ENCODE measurements at regions not wholly inside any gene's neighbourhood (a gene's known extent, or its start where the extent isn't known, plus 50 kb on each side); places are given as distances from the start of the nearest gene placed in this dataset.

DNA sequence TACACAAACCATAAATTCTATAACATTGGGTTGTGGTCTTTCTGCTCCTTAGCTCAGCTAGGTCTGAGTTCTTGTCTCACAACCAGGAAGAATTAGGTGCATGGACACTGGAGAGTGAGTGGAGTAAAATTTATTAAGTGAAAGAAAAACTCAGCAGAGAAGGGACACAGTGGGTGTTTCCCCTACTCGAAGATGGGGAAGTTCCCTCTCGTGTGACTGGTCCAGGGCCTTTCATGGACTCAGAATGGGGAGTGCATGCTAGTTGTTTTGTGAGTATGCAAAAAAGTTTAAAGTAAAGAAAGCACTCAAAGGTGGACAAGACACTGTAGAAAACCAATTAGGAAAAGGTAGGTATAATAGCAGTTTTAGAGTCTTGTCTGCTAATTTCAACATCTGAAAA, 215.5 kb upstream of the RORA start:
- no peaks in the 10 kb centered on the region for H3K36me3 Mint-ChIP-seq (ENCODE audit: low read depth)
- POLR2A ChIA-PET = no interaction called here
- CTCF ChIA-PET = no interaction called here
- peaks cover 14% of the 10 kb centered on the region for H3K27me3 Mint-ChIP-seq
- no peak for DNase-seq
- H3K9me3 Mint-ChIP-seq = no peaks in the 10 kb centered on the region
- H3K4me3 Mint-ChIP-seq = no peak overlapping the region
- peaks cover 2% of the 10 kb centered on the region for H3K4me1 Mint-ChIP-seq
- no peak overlapping the region for H3K27ac Mint-ChIP-seq

DNA sequence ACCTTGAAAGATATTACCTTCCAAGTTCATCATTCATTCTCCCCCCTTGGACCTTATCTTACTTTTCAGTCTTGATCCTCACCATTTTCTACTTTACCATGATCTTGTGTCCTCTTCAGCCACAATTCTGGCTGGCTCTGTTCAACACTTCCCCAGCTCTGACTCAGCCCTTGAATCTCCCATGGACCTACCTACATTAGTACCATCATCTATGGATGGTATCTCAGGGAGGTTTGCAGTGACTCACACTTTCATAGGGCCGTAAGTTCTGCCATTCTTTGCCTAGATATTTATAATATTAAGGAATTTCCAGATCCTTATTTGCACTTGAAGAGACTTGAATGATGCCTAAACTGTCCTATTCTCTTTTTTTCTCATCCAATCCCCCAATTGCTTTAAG, 213.7 kb upstream of the RORA start:
- H3K9me3 Mint-ChIP-seq = no peaks in the 10 kb centered on the region
- no peak overlapping the region for H3K4me3 Mint-ChIP-seq
- no peak for DNase-seq
- H3K4me1 Mint-ChIP-seq = peaks cover 2% of the 10 kb centered on the region
- no peak overlapping the region for H3K27ac Mint-ChIP-seq
- ChIA-PET CTCF (no interaction called here), POLR2A (no interaction called here)
- H3K27me3 Mint-ChIP-seq = peaks cover 16% of the 10 kb centered on the region
- H3K36me3 Mint-ChIP-seq (ENCODE audit: low read depth) = no peaks in the 10 kb centered on the region

DNA sequence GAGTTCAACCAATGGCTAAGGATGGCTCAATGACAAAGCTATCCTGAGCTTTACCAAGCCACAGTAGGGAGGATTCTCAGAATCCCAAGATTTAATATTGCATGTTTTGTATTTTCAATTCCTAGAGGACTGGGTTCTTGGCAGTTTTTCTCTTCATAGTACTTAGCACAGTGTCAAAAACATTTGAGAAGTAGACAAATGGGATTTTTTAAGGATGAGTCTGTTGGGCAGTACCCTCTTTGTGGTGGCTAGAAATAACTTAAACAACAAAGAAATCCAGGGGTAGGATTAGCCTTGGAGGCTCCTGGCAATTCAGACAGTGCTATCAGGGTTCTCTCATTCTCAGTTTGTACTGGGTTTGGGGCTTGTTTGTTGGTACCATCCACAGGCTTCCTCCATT, 212.8 kb upstream of the RORA start:
- peaks cover 16% of the 10 kb centered on the region for H3K27me3 Mint-ChIP-seq
- no peak overlapping the region for H3K27ac Mint-ChIP-seq
- no peak overlapping the region for H3K4me3 Mint-ChIP-seq
- no peaks in the 10 kb centered on the region for H3K9me3 Mint-ChIP-seq
- H3K36me3 Mint-ChIP-seq (ENCODE audit: low read depth) = no peaks in the 10 kb centered on the region
- CTCF ChIA-PET = no interaction called here
- POLR2A ChIA-PET = no interaction called here
- no peak for DNase-seq
- H3K4me1 Mint-ChIP-seq = peaks cover 2% of the 10 kb centered on the region

DNA sequence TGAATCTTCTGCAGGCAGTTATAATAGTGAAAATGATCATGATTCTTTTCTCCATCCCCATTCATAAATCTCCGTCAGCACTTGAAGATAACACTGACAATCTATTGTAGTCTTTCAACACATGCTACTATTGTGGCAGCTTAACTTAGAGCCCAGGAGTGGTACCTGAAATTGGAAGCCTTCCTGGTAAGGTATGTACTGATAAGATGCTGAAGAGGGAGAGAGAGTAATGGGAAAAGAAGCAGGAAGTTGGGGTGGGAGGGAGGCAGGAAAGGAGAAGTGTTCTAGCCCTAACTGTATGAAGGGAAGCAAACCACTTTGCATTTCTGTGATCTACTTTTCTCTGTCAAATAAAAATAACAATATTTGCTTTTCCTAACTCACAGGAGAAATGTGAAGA, 197.4 kb upstream of the RORA start:
- ChIA-PET POLR2A (no interaction called here), CTCF (interaction anchor here (0.5 kb wide), 1 partner anchor 231 kb away, joined by 4 read pairs; no protein-coding TSS in a partner anchor)
- H3K4me1 Mint-ChIP-seq = no peaks in the 10 kb centered on the region
- H3K9me3 Mint-ChIP-seq = no peaks in the 10 kb centered on the region
- no peak overlapping the region for H3K27ac Mint-ChIP-seq
- H3K36me3 Mint-ChIP-seq (ENCODE audit: low read depth) = no peaks in the 10 kb centered on the region
- H3K4me3 Mint-ChIP-seq = no peak overlapping the region
- H3K27me3 Mint-ChIP-seq = peaks cover 4% of the 10 kb centered on the region
- DNase-seq = no peak

DNA sequence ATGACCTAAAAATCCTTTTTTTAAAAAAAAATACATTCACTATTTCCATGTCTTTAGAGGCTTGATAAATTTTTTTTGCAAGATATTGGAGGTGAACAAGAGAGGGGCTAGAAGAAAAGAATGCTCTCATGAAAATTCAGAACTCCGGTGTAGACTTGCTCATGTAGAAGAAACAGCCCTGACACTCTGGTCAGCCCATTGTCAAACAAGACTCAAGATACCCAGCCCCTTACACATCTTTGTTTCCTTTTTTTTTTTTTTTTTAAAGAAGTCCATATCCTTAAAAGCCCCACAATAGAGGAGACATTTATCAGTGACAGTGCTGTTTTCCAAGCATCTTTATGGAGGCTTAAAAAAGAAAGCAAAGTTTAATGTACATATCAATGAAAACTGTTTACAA, 196.8 kb upstream of the RORA start:
- Mint-ChIP-seq H3K9me3 (no peaks in the 10 kb centered on the region), H3K27ac (no peak overlapping the region), H3K4me3 (no peak overlapping the region), H3K27me3 (peaks cover 2% of the 10 kb centered on the region), H3K36me3 (ENCODE audit: low read depth) (no peaks in the 10 kb centered on the region), H3K4me1 (no peaks in the 10 kb centered on the region)
- CTCF ChIA-PET = no interaction called here
- POLR2A ChIA-PET = no interaction called here
- no peak for DNase-seq

DNA sequence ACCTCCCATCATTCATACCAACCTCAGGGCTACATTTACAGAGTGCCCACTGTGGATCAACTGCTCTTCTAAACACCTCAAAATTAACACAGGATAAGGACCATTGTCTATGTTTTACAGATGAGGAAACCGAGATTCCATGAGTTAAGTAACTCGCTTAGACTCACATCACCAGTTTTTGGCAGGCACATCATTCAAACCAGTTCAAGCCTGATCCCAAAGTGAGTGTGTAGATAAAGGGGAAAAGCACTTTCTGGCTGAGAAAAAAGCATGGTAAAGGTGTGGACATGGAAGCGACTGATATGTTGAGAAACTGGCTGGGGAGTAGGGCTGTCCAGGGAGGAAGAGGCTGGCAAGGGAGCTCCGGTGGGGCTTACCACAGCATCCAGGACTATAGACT, 193.7 kb upstream of the RORA start:
- no peak overlapping the region for H3K27ac Mint-ChIP-seq
- ChIA-PET CTCF (interaction anchor here (0.6 kb wide), 1 partner anchor 1377 kb away, joined by 3 read pairs; no protein-coding TSS in a partner anchor), POLR2A (no interaction called here)
- H3K9me3 Mint-ChIP-seq = no peaks in the 10 kb centered on the region
- no peak overlapping the region for H3K4me3 Mint-ChIP-seq
- no peaks in the 10 kb centered on the region for H3K36me3 Mint-ChIP-seq (ENCODE audit: low read depth)
- H3K27me3 Mint-ChIP-seq = peaks cover 4% of the 10 kb centered on the region
- DNase-seq = no peak
- no peaks in the 10 kb centered on the region for H3K4me1 Mint-ChIP-seq

DNA sequence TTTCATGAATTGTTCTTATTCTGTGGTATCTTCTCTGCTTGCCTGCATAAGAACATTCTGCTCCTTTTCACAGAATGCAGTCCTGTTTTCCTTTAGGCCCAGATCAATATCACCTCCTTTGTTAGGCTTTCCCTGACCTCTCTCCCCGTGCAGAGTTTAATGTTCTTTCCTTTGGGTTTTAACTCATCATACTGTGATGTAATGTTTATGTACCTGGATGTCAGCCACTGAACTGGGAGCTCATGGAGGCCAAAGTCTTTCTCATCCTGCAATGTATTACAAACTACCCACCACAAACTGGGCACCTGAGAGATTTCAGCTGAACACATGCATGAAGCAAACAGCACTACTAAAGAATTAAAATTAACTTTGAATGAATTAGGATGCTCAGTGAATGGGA, 192.8 kb upstream of the RORA start:
- ChIA-PET CTCF (no interaction called here), POLR2A (no interaction called here)
- H3K9me3 Mint-ChIP-seq = no peaks in the 10 kb centered on the region
- H3K36me3 Mint-ChIP-seq (ENCODE audit: low read depth) = no peaks in the 10 kb centered on the region
- H3K27ac Mint-ChIP-seq = no peak overlapping the region
- DNase-seq = no peak
- no peaks in the 10 kb centered on the region for H3K4me1 Mint-ChIP-seq
- H3K27me3 Mint-ChIP-seq = peaks cover 4% of the 10 kb centered on the region
- no peak overlapping the region for H3K4me3 Mint-ChIP-seq

DNA sequence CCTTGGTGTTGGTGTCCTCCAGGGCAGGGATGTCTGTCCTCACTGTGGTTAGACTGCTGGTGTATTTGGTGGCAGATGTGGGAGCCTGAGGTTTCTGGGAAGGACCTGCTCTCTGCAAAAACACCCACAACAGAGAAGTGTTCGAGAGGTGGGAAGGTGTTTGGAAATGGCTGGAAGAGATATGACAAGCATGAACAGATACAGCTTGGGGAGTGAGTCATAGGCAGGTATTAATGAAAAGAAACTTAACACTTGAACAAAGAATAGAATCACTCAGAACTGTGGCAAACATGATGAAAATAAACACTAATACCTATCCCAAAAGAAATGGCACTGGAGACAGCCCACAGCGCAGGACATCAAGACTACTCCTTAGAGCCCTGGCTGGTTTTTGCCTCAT, 192.4 kb upstream of the RORA start:
- POLR2A ChIA-PET = no interaction called here
- CTCF ChIA-PET = no interaction called here
- DNase-seq = no peak
- Mint-ChIP-seq H3K36me3 (ENCODE audit: low read depth) (no peaks in the 10 kb centered on the region), H3K27ac (no peak overlapping the region), H3K27me3 (peaks cover 3% of the 10 kb centered on the region), H3K4me3 (no peak overlapping the region), H3K9me3 (no peaks in the 10 kb centered on the region), H3K4me1 (no peaks in the 10 kb centered on the region)

DNA sequence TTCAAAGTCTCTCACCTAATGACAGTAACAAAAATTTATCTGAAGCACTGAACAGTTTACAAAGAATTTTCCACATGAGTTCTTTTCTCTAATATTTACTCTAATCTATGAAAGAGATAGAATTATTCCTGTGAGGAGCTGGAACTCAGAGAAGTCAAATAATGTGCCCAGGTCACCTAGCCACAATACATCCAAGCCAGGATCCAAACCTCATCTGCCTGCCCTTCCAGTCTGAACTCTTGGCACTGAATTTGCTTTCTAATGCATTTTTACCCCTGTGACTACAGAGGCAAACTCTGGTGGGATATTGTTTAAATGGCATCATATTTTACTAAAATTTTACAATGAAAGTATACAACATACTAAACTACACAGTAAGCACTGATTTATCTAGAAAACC, 191.4 kb upstream of the RORA start:
- no peak overlapping the region for H3K4me3 Mint-ChIP-seq
- H3K4me1 Mint-ChIP-seq = no peaks in the 10 kb centered on the region
- ChIA-PET CTCF (no interaction called here), POLR2A (no interaction called here)
- H3K36me3 Mint-ChIP-seq (ENCODE audit: low read depth) = no peaks in the 10 kb centered on the region
- no peak overlapping the region for H3K27ac Mint-ChIP-seq
- H3K9me3 Mint-ChIP-seq = no peaks in the 10 kb centered on the region
- no peak for DNase-seq
- H3K27me3 Mint-ChIP-seq = peaks cover 2% of the 10 kb centered on the region

DNA sequence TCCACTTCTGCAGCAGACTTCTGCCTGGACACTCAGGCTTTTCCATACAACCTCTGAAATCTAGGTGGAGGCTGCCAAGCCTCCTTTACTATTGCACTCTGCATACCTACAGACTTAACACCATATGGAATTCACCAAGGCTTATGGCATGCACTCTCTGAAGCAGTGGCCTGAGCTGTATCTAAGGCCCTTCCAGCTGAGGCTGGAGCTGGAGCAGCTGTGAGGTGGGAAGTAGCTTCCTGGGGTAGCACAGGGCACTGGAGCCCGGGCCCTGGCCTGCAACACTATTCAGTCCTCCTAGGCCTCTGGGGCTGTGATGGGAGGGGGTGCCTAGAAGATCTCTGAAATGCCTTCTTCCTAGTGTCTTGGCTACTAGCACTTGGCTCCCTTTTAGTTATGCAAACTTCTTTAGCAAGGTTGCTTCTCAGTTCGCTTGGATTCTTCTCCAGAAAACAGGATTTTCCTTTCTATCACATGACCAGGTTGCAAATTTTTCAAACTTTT, 186.6 kb upstream of the RORA start:
- DNase-seq = no peak
- H3K27ac Mint-ChIP-seq = no peak overlapping the region
- ChIA-PET CTCF (no interaction called here), POLR2A (interaction anchor here (0.6 kb wide), 1 partner anchor 219 kb away, joined by 3 read pairs; no protein-coding TSS in a partner anchor)
- H3K36me3 Mint-ChIP-seq (ENCODE audit: low read depth) = no peaks in the 10 kb centered on the region
- H3K9me3 Mint-ChIP-seq = no peaks in the 10 kb centered on the region
- no peak overlapping the region for H3K4me3 Mint-ChIP-seq
- no peaks in the 10 kb centered on the region for H3K4me1 Mint-ChIP-seq
- peaks cover 2% of the 10 kb centered on the region for H3K27me3 Mint-ChIP-seq

DNA sequence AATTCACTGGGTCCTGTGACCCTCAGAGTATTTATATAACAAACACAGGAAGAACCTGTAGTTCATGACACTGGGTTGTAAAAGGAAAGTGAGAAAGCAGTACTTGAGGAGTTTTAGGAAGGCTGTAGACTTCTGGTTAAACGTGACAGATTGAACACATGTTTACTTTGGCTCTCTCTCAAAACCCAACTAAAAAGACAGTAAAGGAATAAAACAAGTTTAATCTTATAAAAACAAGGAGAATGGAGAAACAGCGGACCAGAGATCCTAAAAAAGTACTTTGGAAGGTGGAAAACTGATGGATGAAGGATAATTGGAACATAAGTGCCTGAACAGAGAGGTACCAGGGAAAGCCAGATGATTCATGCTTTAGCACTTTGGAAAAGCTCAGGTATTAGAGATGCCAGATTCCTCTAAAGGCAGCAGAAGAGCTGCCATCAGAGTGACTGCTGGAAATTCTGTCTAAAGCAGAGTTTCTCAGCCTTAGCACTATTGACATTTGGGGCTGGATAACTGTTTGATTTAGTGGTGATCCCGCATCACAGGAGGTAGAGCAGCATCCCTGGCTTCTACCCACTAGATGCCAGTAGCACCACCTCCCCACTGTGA, 182.9 kb upstream of the RORA start:
- no peak for DNase-seq
- peaks cover 12% of the 10 kb centered on the region for H3K27me3 Mint-ChIP-seq
- ChIA-PET POLR2A (no interaction called here), CTCF (no interaction called here)
- H3K4me1 Mint-ChIP-seq = no peaks in the 10 kb centered on the region
- H3K4me3 Mint-ChIP-seq = no peak overlapping the region
- no peaks in the 10 kb centered on the region for H3K9me3 Mint-ChIP-seq
- H3K27ac Mint-ChIP-seq = no peak overlapping the region
- no peaks in the 10 kb centered on the region for H3K36me3 Mint-ChIP-seq (ENCODE audit: low read depth)

DNA sequence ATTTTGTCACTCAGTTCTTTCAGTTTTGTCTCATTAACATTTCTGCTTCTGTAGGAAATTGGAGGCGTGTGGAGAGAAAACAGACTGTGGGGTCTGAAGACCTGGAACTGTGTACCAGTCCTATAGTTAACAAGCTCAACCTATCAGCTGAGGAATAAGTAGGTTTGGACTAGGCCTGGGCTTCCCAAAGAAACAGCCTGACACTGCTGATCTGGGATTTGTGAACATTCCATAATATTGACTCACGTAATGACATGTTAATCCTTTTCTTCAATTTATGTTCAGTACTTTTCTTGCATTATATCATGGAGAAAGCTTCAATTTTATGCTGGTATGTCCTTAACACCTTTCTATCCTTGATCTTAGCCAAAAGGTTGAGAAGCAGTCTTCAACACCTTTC, 181.6 kb upstream of the RORA start:
- Mint-ChIP-seq H3K27ac (no peak overlapping the region), H3K4me1 (no peaks in the 10 kb centered on the region), H3K27me3 (peaks cover 13% of the 10 kb centered on the region), H3K9me3 (no peaks in the 10 kb centered on the region), H3K36me3 (ENCODE audit: low read depth) (no peaks in the 10 kb centered on the region), H3K4me3 (no peak overlapping the region)
- no peak for DNase-seq
- ChIA-PET CTCF (no interaction called here), POLR2A (no interaction called here)

DNA sequence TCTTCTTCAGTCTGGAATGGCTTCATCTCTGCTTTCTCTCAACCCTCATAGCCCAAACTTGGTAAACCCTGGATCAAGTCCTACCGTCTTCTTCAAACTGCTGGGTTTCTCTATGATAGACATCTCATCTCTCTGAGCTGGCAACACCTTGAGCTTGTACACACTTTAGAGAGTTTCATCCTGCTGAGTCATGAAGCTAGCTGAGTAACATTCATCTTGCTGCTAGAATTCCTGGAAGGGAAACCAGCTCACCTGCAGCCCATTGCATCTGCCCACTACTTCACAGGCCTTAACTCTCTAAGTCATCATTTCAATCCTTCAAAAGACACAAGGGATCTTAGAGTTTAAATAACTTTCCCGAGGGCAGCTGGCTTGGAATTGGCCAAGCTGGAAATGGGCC, 175.5 kb upstream of the RORA start:
- CTCF ChIA-PET = interaction anchor here (0.7 kb wide), 1 partner anchor 9 kb away, joined by 3 read pairs; no protein-coding TSS in a partner anchor
- H3K4me1 Mint-ChIP-seq = no peaks in the 10 kb centered on the region
- no peak for DNase-seq
- no peaks in the 10 kb centered on the region for H3K9me3 Mint-ChIP-seq
- H3K36me3 Mint-ChIP-seq (ENCODE audit: low read depth) = no peaks in the 10 kb centered on the region
- no peak overlapping the region for H3K4me3 Mint-ChIP-seq
- POLR2A ChIA-PET = no interaction called here
- peaks cover 14% of the 10 kb centered on the region for H3K27me3 Mint-ChIP-seq
- H3K27ac Mint-ChIP-seq = no peak overlapping the region

DNA sequence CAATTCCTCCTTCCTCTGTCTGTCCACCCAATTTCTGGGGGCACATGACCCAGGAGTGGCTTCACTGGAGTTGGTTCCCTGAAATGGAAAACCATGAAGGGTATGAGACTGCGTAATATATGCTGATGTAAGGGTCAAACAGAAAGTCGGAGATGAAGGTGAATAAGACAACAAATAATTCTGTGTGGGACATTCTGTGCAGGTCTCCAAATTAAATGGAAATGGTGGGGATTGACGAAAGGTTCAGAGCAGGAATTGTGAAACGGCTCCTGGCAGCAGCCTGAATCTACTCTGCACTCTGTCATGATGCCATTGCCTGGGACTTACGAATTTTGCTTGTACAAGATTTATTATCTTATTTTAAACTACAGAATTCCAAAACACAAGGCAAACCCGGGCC, 174.8 kb upstream of the RORA start:
- H3K27ac Mint-ChIP-seq = no peak overlapping the region
- H3K4me1 Mint-ChIP-seq = no peaks in the 10 kb centered on the region
- peaks cover 14% of the 10 kb centered on the region for H3K27me3 Mint-ChIP-seq
- H3K4me3 Mint-ChIP-seq = no peak overlapping the region
- no peaks in the 10 kb centered on the region for H3K9me3 Mint-ChIP-seq
- DNase-seq = no peak
- H3K36me3 Mint-ChIP-seq (ENCODE audit: low read depth) = no peaks in the 10 kb centered on the region
- ChIA-PET CTCF (no interaction called here), POLR2A (no interaction called here)
